NB4 (cell line): ENCODE measurements at regions not wholly inside any gene's neighbourhood (a gene's known extent, or its start where the extent isn't known, plus 50 kb on each side); places are given as distances from the start of the nearest gene placed in this dataset.

Experiments used
- CTCF ChIP-seq: IDR thresholded peaks from one replicate; pipeline ENCODE4 v1.5.1; 2012; ENCODE audit warnings: low read depth, low read length
- POLR2A ChIP-seq: IDR thresholded peaks from 2 replicates; pipeline ENCODE4 v1.6.1; 2011; ENCODE audit warnings: mild to moderate bottlenecking; ENCODE audit not compliant: insufficient read length; ENCODE audit errors: extremely low read depth

- TF ChIP-seq POLR2A (no peak), CTCF (no peak)
Measured at GRCh38 chrX:34768290-34768689, 111.2 kb upstream of the TMEM47 start.
